ENCODE measurements at regions not wholly inside any gene's neighbourhood (a gene's known extent, or its start where the extent isn't known, plus 50 kb on each side); places are given as distances from the start of the nearest gene placed in this dataset.

DNA sequence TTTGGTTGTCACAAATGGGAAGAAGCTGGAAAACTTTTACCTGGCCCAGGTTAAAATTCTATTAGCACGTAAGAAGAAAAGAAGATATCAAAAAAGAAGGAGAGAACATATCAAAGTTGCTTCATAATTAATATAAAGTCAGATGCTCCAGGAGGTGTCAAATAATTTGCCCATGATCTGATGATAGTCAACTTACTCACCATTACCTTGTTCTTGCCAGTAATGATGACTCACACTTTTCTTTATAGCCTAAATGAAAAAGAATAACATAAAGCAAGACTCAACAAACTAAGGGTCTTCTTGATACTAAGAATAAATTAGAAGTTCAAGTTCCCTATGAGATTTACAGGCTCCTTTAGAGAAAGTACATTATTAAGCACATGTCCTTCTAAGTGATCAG, 580.4 kb downstream of the TTLL7 start:
- TF ChIP-seq, protein P1, sequence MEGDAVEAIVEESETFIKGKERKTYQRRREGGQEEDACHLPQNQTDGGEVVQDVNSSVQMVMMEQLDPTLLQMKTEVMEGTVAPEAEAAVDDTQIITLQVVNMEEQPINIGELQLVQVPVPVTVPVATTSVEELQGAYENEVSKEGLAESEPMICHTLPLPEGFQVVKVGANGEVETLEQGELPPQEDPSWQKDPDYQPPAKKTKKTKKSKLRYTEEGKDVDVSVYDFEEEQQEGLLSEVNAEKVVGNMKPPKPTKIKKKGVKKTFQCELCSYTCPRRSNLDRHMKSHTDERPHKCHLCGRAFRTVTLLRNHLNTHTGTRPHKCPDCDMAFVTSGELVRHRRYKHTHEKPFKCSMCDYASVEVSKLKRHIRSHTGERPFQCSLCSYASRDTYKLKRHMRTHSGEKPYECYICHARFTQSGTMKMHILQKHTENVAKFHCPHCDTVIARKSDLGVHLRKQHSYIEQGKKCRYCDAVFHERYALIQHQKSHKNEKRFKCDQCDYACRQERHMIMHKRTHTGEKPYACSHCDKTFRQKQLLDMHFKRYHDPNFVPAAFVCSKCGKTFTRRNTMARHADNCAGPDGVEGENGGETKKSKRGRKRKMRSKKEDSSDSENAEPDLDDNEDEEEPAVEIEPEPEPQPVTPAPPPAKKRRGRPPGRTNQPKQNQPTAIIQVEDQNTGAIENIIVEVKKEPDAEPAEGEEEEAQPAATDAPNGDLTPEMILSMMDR (IDR thresholded peaks at IDR 0.05): no peak
- no peak for TF ChIP-seq POLR2A (IDR thresholded peaks at IDR 0.05)
